PC-3 (cell line): ENCODE measurements at regions not wholly inside any gene's neighbourhood (a gene's known extent, or its start where the extent isn't known, plus 50 kb on each side); places are given as distances from the start of the nearest gene placed in this dataset.

Experiments
- ATAC-seq: fragments of 200-7000 bp; cut with Tn5 transposase; 2 replicates; pipeline ENCODE4 v1.9.1; 2020; ENCODE audit warnings: mild to moderate bottlenecking, moderate library complexity
- BruUV-seq: library from RNA; stranded (reverse); fragments of 400-500 nt; replicated peaks from 2 replicates; lab custom pipeline; 2021; lab: Mats Ljungman, UMichigan
- CTCF ChIA-PET: fragments of 300-600 bp; sonication (Branson Sonifier 250); formaldehyde crosslinking; loops from one replicate; lab custom pipeline; 2022; ENCODE audit warnings: antibody characterized with exemption; lab: Charles Lee
- POLR2A ChIA-PET: fragments of 300-600 bp; sonication (Branson Sonifier 250); formaldehyde crosslinking; loops from one replicate; lab custom pipeline; 2022; ENCODE audit warnings: antibody characterized with exemption; ENCODE audit not compliant: unreplicated experiment; lab: Charles Lee
- DNase-seq: peaks from one replicate; pipeline ENCODE4 v3.0.0-alpha.2; 2015
- H2AFZ ChIP-seq: fragments of 300-600 bp; sonication (generic); 2 replicates; pipeline ENCODE4 v1.6.0; 2016; ENCODE audit warnings: antibody characterized with exemption, low read length
- H3F3A ChIP-seq: fragments of 300-600 bp; sonication (generic); one replicate; pipeline ENCODE4 v1.6.0; 2017; ENCODE audit warnings: antibody characterized with exemption, low read length, control low read depth, mild to moderate bottlenecking; ENCODE audit not compliant: unreplicated experiment
- H3K27ac ChIP-seq: fragments of 300-600 bp; sonication (generic); 2 replicates; pipeline ENCODE4 v1.5.1; 2016; ENCODE audit warnings: mild to moderate bottlenecking, low read length
- H3K27me3 ChIP-seq: fragments of 300-600 bp; sonication (generic); 2 replicates; pipeline ENCODE4 v1.6.1; 2016; ENCODE audit warnings: low read length, mixed read lengths
- H3K36me3 ChIP-seq: fragments of 300-600 bp; sonication (generic); 2 replicates; pipeline ENCODE4 v1.6.1; 2016; ENCODE audit warnings: low read depth, mixed run types, low read length, mixed read lengths
- H3K4me1 ChIP-seq: fragments of 300-600 bp; sonication (generic); 2 replicates; pipeline ENCODE4 v1.5.1; 2016; ENCODE audit warnings: low read length; ENCODE audit not compliant: insufficient read depth
- H3K4me2 ChIP-seq: fragments of 300-600 bp; sonication (generic); 2 replicates; pipeline ENCODE4 v1.6.0; 2016; ENCODE audit warnings: low read length
- H3K4me3 ChIP-seq: fragments of 300-600 bp; sonication (generic); 2 replicates; pipeline ENCODE4 v1.5.1; 2016; ENCODE audit warnings: mild to moderate bottlenecking, low read length, mixed read lengths
- H3K79me2 ChIP-seq: fragments of 300-600 bp; sonication (generic); 2 replicates; pipeline ENCODE4 v1.6.1; 2017; ENCODE audit warnings: low read length, mixed read lengths
- H3K9ac ChIP-seq: fragments of 300-600 bp; sonication (generic); 2 replicates; pipeline ENCODE4 v1.6.0; 2016; ENCODE audit warnings: mild to moderate bottlenecking, low read length
- H3K9me2 ChIP-seq: fragments of 300-600 bp; sonication (generic); replicated peaks from 2 replicates; pipeline ENCODE4 v1.6.1; 2016; ENCODE audit warnings: mixed run types, low read length, mixed read lengths
- H3K9me3 ChIP-seq: fragments of 300-600 bp; sonication (generic); 2 replicates; pipeline ENCODE4 v1.6.1; 2016; ENCODE audit warnings: low read length, mixed read lengths
- H4K20me1 ChIP-seq: fragments of 300-600 bp; sonication (generic); 2 replicates; pipeline ENCODE4 v1.6.1; 2016; ENCODE audit warnings: low read length, mixed read lengths
- EZH2 ChIP-seq: fragments of 300-600 bp; sonication (generic); IDR thresholded peaks from one replicate; pipeline ENCODE4 v1.6.1; 2017; ENCODE audit warnings: antibody characterized with exemption, mild to moderate bottlenecking, low read length; ENCODE audit not compliant: unreplicated experiment
- EZH2phosphoT487 ChIP-seq: fragments of 300-600 bp; sonication (generic); IDR thresholded peaks from 2 replicates; pipeline ENCODE4 v1.6.1; 2018; ENCODE audit warnings: mild to moderate bottlenecking, antibody characterized with exemption, low read length, borderline replicate concordance
- intact Hi-C: fragments of 100-400 bp; cut with micrococcal nuclease; formaldehyde crosslinking; loops from 2 replicates; pipeline ENCODE4 v1.9.0; 2023
- TF ChIP-seq, protein P1 (sequence below): fragments of 300-600 bp; sonication (generic); conservative IDR thresholded peaks from 2 replicates; pipeline ENCODE4 v1.5.1; 2017; ENCODE audit warnings: antibody characterized with exemption, low read depth, mild to moderate bottlenecking, low read length

DNA sequence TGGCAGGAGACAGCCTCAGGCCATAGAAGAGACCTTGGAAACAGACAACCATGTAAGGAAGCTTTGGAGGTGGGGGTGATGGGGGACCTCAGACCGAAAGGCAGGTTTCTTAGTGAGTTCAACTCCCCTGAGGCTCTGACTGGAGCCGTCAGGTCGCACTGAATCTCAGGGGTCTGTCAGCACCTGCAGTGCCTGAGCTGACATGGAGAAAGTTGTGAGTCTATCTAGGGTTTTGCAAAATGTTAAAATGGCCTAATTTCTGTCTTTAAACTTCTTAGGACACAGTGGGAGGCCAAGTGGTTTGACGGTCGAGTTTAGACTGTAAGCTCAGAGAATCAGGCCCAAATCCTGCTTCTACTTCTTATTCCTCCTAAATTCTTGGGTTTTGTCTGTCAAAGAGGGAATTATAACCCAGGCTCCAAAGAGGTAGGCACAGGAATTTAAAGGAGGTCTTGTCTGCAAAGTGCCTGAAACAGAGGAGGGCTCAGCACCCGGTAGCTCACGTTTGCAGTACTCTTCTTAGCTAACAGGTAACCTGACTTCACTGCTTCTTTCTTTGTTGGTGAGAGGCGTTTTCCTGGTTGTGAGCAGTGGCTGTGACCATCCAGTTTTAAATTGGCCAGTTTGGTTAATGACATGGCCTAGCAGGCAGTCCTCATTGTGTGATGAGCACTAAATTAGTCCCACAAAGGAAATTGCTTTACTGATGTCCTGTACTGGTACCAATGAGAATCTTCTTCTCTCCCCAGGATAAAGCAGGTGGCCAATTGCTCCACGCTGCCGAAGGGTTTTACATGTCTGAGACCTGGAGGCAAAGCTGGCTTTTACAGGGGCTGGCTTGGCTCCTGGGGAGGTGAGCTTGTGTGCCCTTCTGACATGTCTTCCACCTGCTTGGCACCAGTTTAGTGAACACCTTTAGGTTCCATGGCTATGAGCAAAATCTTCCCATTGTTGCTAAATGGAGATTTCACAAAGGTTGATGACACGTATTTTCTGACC is 95.7 kb downstream of the MYCN start:
- Histone ChIP-seq H3K4me2 (no peak overlapping the region), H3K9me3 (no peaks in the 10 kb centered on the region), H3K4me1 (no peaks in the 10 kb centered on the region), H3K27me3 (peaks cover 10% of the 10 kb centered on the region), H3K9ac (no peak overlapping the region), H3K27ac (no peak overlapping the region), H3K9me2 (no peaks in the 10 kb centered on the region), H3K36me3 (no peaks in the 10 kb centered on the region), H3K4me3 (no peak overlapping the region), H3F3A (no peaks in the 10 kb centered on the region), H3K79me2 (no peaks in the 10 kb centered on the region), H4K20me1 (no peaks in the 10 kb centered on the region), H2AFZ (no peak overlapping the region)
- no peak for DNase-seq
- intact Hi-C loops: no loop called here
- ChIA-PET POLR2A (no interaction called here), CTCF (no interaction called here)
- TF ChIP-seq EZH2phosphoT487 (no peak), EZH2 (no peak)
- TF ChIP-seq, protein P1, sequence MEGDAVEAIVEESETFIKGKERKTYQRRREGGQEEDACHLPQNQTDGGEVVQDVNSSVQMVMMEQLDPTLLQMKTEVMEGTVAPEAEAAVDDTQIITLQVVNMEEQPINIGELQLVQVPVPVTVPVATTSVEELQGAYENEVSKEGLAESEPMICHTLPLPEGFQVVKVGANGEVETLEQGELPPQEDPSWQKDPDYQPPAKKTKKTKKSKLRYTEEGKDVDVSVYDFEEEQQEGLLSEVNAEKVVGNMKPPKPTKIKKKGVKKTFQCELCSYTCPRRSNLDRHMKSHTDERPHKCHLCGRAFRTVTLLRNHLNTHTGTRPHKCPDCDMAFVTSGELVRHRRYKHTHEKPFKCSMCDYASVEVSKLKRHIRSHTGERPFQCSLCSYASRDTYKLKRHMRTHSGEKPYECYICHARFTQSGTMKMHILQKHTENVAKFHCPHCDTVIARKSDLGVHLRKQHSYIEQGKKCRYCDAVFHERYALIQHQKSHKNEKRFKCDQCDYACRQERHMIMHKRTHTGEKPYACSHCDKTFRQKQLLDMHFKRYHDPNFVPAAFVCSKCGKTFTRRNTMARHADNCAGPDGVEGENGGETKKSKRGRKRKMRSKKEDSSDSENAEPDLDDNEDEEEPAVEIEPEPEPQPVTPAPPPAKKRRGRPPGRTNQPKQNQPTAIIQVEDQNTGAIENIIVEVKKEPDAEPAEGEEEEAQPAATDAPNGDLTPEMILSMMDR: no peak
- ATAC-seq: no peak
- BruUV-seq: no TSS peak

DNA sequence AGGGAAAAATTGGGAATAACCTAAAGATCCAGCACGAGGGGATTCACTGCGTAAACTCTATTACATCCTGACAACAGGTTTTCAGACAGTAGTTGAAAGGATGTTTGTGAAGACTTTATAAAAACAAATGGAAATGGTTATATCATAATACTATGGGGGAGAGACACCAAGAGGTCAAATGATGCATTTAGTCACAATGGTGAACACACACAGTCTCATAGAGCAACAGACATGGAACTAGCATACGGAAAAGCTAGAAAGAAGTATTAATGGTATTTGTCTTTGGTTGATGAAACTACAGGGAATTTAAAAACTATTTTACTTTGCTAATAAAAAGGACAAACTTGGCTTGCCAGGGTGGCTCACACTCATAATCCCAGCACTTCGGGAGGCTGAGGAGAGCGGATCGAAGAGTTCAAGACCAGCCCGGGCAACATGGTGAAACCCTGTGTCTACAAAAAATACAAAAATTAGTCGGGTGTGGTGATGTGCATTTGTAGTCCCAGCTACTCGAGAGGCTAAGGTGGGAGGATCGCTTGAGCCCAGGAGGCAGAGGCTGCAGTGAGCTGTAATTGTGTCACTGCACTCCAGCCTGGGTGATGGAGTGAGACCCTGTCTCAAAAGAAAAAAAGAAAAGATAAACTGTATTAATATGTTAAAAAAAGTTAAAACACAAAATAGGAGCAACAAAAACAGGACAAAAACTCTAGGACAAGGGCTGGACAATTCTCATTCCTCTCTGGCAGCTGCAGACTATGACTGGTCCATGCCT is 94.8 kb downstream of the MYCN start:
- DNase-seq (no peak), ATAC-seq (no peak)
- Histone ChIP-seq H3K36me3 (no peaks in the 10 kb centered on the region), H3K9me2 (no peaks in the 10 kb centered on the region), H3F3A (no peaks in the 10 kb centered on the region), H3K4me1 (no peaks in the 10 kb centered on the region), H3K27me3 (peaks cover 10% of the 10 kb centered on the region), H4K20me1 (no peaks in the 10 kb centered on the region), H2AFZ (no peak overlapping the region), H3K4me2 (no peak overlapping the region), H3K79me2 (no peaks in the 10 kb centered on the region), H3K4me3 (no peak overlapping the region), H3K9ac (no peak overlapping the region), H3K9me3 (no peaks in the 10 kb centered on the region), H3K27ac (no peak overlapping the region)
- ChIA-PET CTCF (no interaction called here), POLR2A (no interaction called here)
- intact Hi-C loops: no loop called here
- BruUV-seq: no TSS peak
- TF ChIP-seq, protein P1: no peak
- no peak for TF ChIP-seq EZH2phosphoT487
- TF ChIP-seq EZH2: no peak
